ENCODE measurements at regions not wholly inside any gene's neighbourhood (a gene's known extent, or its start where the extent isn't known, plus 50 kb on each side); places are given as distances from the start of the nearest gene placed in this dataset.

GRCh38 chr18:4871197-4871596 is 325.9 kb downstream of the AKAIN1 start:
- Histone ChIP-seq H3K36me3 (no peaks in the 10 kb centered on the region), H3K4me3 (no peak overlapping the region), H3K27ac (no peak overlapping the region), H3K27me3 (no peaks in the 10 kb centered on the region), H3K4me1 (no peaks in the 10 kb centered on the region), H3K9me3 (peaks cover 0 to 46% (median 3%) of the 10 kb centered on the region in 12 donors)
- no peak for DNase-seq
- TF ChIP-seq POLR2A (IDR thresholded peaks at IDR 0.05) (no peak), CTCF (IDR thresholded peaks at IDR 0.05) (no peak)
- no peak for ATAC-seq
- intact Hi-C loops (cut with DNase I): loop anchor here in 1 of 10 donors (10.0 kb wide), 1 partner anchor 64 kb away; no protein-coding TSS in a partner anchor

GRCh38 chr18:4870177-4870773 is 326.8 kb downstream of the AKAIN1 start:
- no peak for DNase-seq
- Histone ChIP-seq H3K36me3 (no peaks in the 10 kb centered on the region), H3K27ac (no peak overlapping the region), H3K4me3 (no peak overlapping the region), H3K4me1 (no peaks in the 10 kb centered on the region), H3K27me3 (no peaks in the 10 kb centered on the region), H3K9me3 (peaks cover 0 to 46% (median 3%) of the 10 kb centered on the region in 12 donors)
- ATAC-seq: no peak
- TF ChIP-seq POLR2A (IDR thresholded peaks at IDR 0.05) (no peak), CTCF (IDR thresholded peaks at IDR 0.05) (no peak)
- intact Hi-C loops (cut with DNase I): loop anchor here in 1 of 10 donors (10.0 kb wide), 1 partner anchor 65 kb away; no protein-coding TSS in a partner anchor
- WGBS, 4 donors: 69 to 79% (median 77%) methylated on average over 4 of the region's 4 CpGs

- no peak for TF ChIP-seq CTCF (IDR thresholded peaks at IDR 0.05)
- H3K36me3 ChIP-seq: no peaks in the 10 kb centered on the region
- DNase-seq: no peak
- peaks cover 0 to 43% (median 2%) of the 10 kb centered on the region in 12 donors for H3K9me3 ChIP-seq
- no peak overlapping the region for H3K27ac ChIP-seq
- no peaks in the 10 kb centered on the region for H3K4me1 ChIP-seq
- ATAC-seq: no peak
- H3K27me3 ChIP-seq: no peaks in the 10 kb centered on the region
- WGBS, 4 donors: 73 to 75% (median 73%) methylated on average over 3 of the region's 3 CpGs
- no peak overlapping the region for H3K4me3 ChIP-seq
- intact Hi-C loops (cut with DNase I): no loop called here
Measured at GRCh38 chr18:4869155-4869554, 327.9 kb downstream of the AKAIN1 start.

GRCh38 chr18:4858379-4859127 is 338.5 kb downstream of the AKAIN1 start:
- DNase-seq (no peak), ATAC-seq (no peak)
- WGBS, 4 donors: 62 to 74% (median 66%) methylated on average over 3 of the region's 3 CpGs
- Histone ChIP-seq H3K27ac (no peak overlapping the region), H3K9me3 (peaks cover 0 to 9% (median 0%) of the 10 kb centered on the region in 12 donors), H3K4me1 (no peaks in the 10 kb centered on the region), H3K27me3 (no peaks in the 10 kb centered on the region), H3K36me3 (no peaks in the 10 kb centered on the region), H3K4me3 (no peak overlapping the region)
- TF ChIP-seq CTCF (IDR thresholded peaks at IDR 0.05) (no peak), POLR2A (IDR thresholded peaks at IDR 0.05) (no peak)
- intact Hi-C loops (cut with DNase I): no loop called here
